SK-N-SH (cell line): ENCODE measurements at regions not wholly inside any gene's neighbourhood (a gene's known extent, or its start where the extent isn't known, plus 50 kb on each side); places are given as distances from the start of the nearest gene placed in this dataset.

ENCODE experiments used
- CTCF ChIA-PET: fragments of 300-600, 350-600 bp; formaldehyde crosslinking; extraction: SDS; loops from one replicate; lab custom pipeline; 2021; lab: Yijun Ruan, JAX
- POLR2A ChIA-PET: fragments of 350-600 bp; sonication (Branson Sonifier 250); formaldehyde crosslinking; extraction: SDS; loops from one replicate; lab custom pipeline; 2020; ENCODE audit warnings: antibody characterized with exemption, inconsistent platforms; lab: Yijun Ruan, JAX
- DNase-seq: peaks from one replicate; pipeline ENCODE4 v3.0.0; 2012
- H2AFZ ChIP-seq: fragments of 200-600 bp; sonication (generic); 2 replicates; pipeline ENCODE4 v1.8.1; 2016; ENCODE audit warnings: antibody characterized with exemption, mild to moderate bottlenecking, low read depth
- H3F3A ChIP-seq: fragments of 200-600 bp; sonication (generic); replicated peaks from 2 replicates; pipeline ENCODE3; 2016; ENCODE audit warnings: antibody characterized with exemption, mild to moderate bottlenecking; ENCODE audit not compliant: insufficient read depth
- H3K27ac ChIP-seq, 2 experiments: fragments of 200-500 bp in 1 of 2; fragments of 200-600 bp in 1 of 2; sonication (Bioruptor generic) in 1 of 2; sonication (generic), shearing (Covaris generic) in 1 of 2; 2 replicates each; pipeline versions ENCODE4 v1.5.1 to v1.6.1; 2014 to 2016; ENCODE audit warnings: low read depth in 2 of 2, inconsistent platforms in 1 of 2, low read length in 1 of 2, mild to moderate bottlenecking in 1 of 2, mixed read lengths in 1 of 2
- H3K27me3 ChIP-seq: fragments of 200-600 bp; sonication (generic), shearing (Covaris generic); 2 replicates; pipeline ENCODE4 v1.6.1; 2016; ENCODE audit warnings: mixed run types; ENCODE audit not compliant: insufficient read depth
- H3K36me3 ChIP-seq, 2 experiments: fragments of 200-500 bp in 1 of 2; fragments of 200-600 bp in 1 of 2; sonication (Bioruptor generic) in 1 of 2; sonication (generic) in 1 of 2; replicated peaks in 1 of 2; 2 replicates each; pipeline versions ENCODE3 to v1.5.1; 2014 to 2016; ENCODE audit warnings: low read length in 1 of 2, mild to moderate bottlenecking in 1 of 2; ENCODE audit not compliant: insufficient read depth in 2 of 2, control insufficient read depth in 1 of 2
- H3K4me1 ChIP-seq, 2 experiments: fragments of 200-500 bp in 1 of 2; fragments of 200-600 bp in 1 of 2; sonication (Bioruptor generic) in 1 of 2; sonication (generic), shearing (Covaris generic) in 1 of 2; 2 replicates each; pipeline versions ENCODE4 v1.5.1 to v1.6.1; 2014 to 2016; ENCODE audit warnings: low read depth in 1 of 2, low read length in 1 of 2, mixed run types in 1 of 2; ENCODE audit not compliant: insufficient read depth in 2 of 2, control insufficient read depth in 1 of 2
- H3K4me2 ChIP-seq: fragments of 200-600 bp; sonication (generic), shearing (Covaris generic); 2 replicates; pipeline ENCODE4 v1.6.1; 2017; ENCODE audit warnings: mixed run types
- H3K4me3 ChIP-seq, 2 experiments: fragments of 200-500 bp in 1 of 2; fragments of 200-600 bp in 1 of 2; sonication (Bioruptor generic) in 1 of 2; sonication (generic), shearing (Covaris generic) in 1 of 2; 2 replicates each; pipeline versions ENCODE4 v1.5.1 to v1.8.1; 2014 to 2016; ENCODE audit warnings: low read depth in 2 of 2, inconsistent platforms in 1 of 2, low read length in 1 of 2, mild to moderate bottlenecking in 1 of 2, mixed read lengths in 1 of 2, moderate library complexity in 1 of 2
- H3K79me2 ChIP-seq: fragments of 200-600 bp; sonication (generic); 2 replicates; pipeline ENCODE4 v1.8.1; 2017; ENCODE audit warnings: mild to moderate bottlenecking; ENCODE audit not compliant: insufficient read depth
- H3K9ac ChIP-seq: fragments of 200-600 bp; sonication (generic); 2 replicates; pipeline ENCODE4 v1.6.1; 2017; ENCODE audit warnings: mixed run types
- H3K9me2 ChIP-seq: fragments of 200-600 bp; sonication (generic); 2 replicates; pipeline ENCODE4 v1.6.1; 2017; ENCODE audit warnings: mixed run types
- H3K9me3 ChIP-seq: fragments of 200-600 bp; sonication (generic); 2 replicates; pipeline ENCODE4 v1.6.1; 2017; ENCODE audit warnings: mixed run types, mild to moderate bottlenecking, moderate library complexity
- H4K20me1 ChIP-seq: fragments of 200-600 bp; sonication (generic); 2 replicates; pipeline ENCODE4 v1.6.1; 2017; ENCODE audit warnings: mild to moderate bottlenecking, mixed run types; ENCODE audit not compliant: insufficient read depth
- CHD2 ChIP-seq: fragments of 150-350 bp; IDR thresholded peaks from 2 replicates; pipeline ENCODE4 v1.6.1; 2018; ENCODE audit warnings: low read length; ENCODE audit not compliant: partially characterized antibody
- ELF1 ChIP-seq: IDR thresholded peaks from 2 replicates; pipeline ENCODE4 v1.4.0; 2012
- GABPA ChIP-seq: IDR thresholded peaks from 2 replicates; pipeline ENCODE4 v1.4.0; 2012; ENCODE audit warnings: low read depth, mild to moderate bottlenecking
- GATA2 ChIP-seq: sonication (generic); formaldehyde crosslinking; IDR thresholded peaks from 2 replicates; pipeline ENCODE4 v1.5.0; 2020; ENCODE audit warnings: mild to moderate bottlenecking, missing genetic modification reagents
- NFIC ChIP-seq: IDR thresholded peaks from 2 replicates; pipeline ENCODE4 v1.4.0; 2012; ENCODE audit warnings: borderline replicate concordance
- NRF1 ChIP-seq: IDR thresholded peaks from 2 replicates; pipeline ENCODE4 v1.6.1; 2012; ENCODE audit warnings: low read depth, mild to moderate bottlenecking, low read length
- POLR2AphosphoS5 ChIP-seq: IDR thresholded peaks from 2 replicates; pipeline ENCODE4 v1.6.1; 2012; ENCODE audit warnings: low read depth, low read length
- RCOR1 ChIP-seq: fragments of 150-350 bp; IDR thresholded peaks from 2 replicates; pipeline ENCODE4 v1.6.1; 2017; ENCODE audit warnings: antibody characterized with exemption, low read length
- RFX5 ChIP-seq: IDR thresholded peaks from 2 replicates; pipeline ENCODE4 v1.6.1; 2012; ENCODE audit warnings: mild to moderate bottlenecking, improper control_type of control experiment, low read length
- RXRA ChIP-seq: IDR thresholded peaks from 2 replicates; pipeline ENCODE4 v1.4.0; 2012; ENCODE audit warnings: low read depth, mild to moderate bottlenecking, borderline replicate concordance
- SMC3 ChIP-seq: IDR thresholded peaks from 2 replicates; pipeline ENCODE4 v1.6.1; 2012; ENCODE audit warnings: low read depth, low read length, improper control_type of control experiment
- TAF1 ChIP-seq: IDR thresholded peaks from 2 replicates; pipeline ENCODE4 v1.6.1; 2012; ENCODE audit warnings: low read depth, mild to moderate bottlenecking, low read length, moderate library complexity, borderline replicate concordance
- TCF12 ChIP-seq: IDR thresholded peaks from 2 replicates; pipeline ENCODE4 v1.4.0; 2012
- TEAD4 ChIP-seq: IDR thresholded peaks from 2 replicates; pipeline ENCODE4 v1.4.0; 2012; ENCODE audit warnings: mild to moderate bottlenecking, borderline replicate concordance; ENCODE audit not compliant: insufficient read depth
- WGBS: methylation state at CpG from one replicate; pipeline ENCODE4 v1.1.6; 2017; ENCODE audit warnings: low lambda C conversion rate; 5-methylcytosine and 5-hydroxymethylcytosine counted together
- TF ChIP-seq, protein P1 (sequence below): fragments of 150-350 bp; IDR thresholded peaks from 2 replicates; pipeline ENCODE4 v1.6.1; 2016; ENCODE audit warnings: mild to moderate bottlenecking, low read depth, low read length
- TF ChIP-seq, protein P2 (sequence below): fragments of 200-600 bp; sonication (generic); IDR thresholded peaks from 2 replicates; pipeline ENCODE4 v1.6.1; 2017; ENCODE audit warnings: antibody characterized with exemption, mild to moderate bottlenecking, moderate library complexity
- TF ChIP-seq, protein P3 (sequence below): IDR thresholded peaks from 2 replicates; pipeline ENCODE4; 2012
- TF ChIP-seq, protein P4 (sequence below): IDR thresholded peaks from 2 replicates; pipeline ENCODE4 v1.4.0; 2012; ENCODE audit warnings: low read depth, borderline replicate concordance
- TF ChIP-seq, protein P5 (sequence below): IDR thresholded peaks from 2 replicates; pipeline ENCODE4 v1.4.0; 2012; ENCODE audit warnings: low read depth, borderline replicate concordance
- TF ChIP-seq, protein P6 (sequence below): fragments of 150-350 bp; IDR thresholded peaks from 2 replicates; pipeline ENCODE4 v1.6.1; 2017; ENCODE audit warnings: antibody characterized with exemption, low read length, low read depth, borderline replicate concordance

DNA sequence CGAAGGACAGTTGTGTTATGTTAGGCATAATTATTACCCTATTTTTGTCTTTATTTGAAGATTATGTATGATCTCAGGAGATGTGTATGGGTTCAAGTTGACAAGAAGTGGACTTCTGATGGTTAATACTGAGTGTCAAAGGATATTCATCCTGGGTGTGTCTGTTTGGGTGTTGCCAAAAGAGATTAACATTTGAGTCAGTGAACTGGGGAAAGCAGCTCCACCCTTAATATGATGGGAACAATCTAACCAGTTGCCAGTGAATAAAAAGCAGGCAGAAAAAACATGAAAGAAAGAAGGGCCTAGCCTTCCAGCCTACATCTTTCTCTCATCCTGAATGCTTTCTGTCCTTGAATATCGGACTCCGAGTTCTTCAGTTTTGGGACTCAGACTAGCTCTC lies 332.6 kb downstream of the DTHD1 start:
- H3K9me3 ChIP-seq: no peaks in the 10 kb centered on the region
- H3K79me2 ChIP-seq: no peaks in the 10 kb centered on the region
- no peaks in the 10 kb centered on the region for H3K9me2 ChIP-seq
- H3K9ac ChIP-seq: no peak overlapping the region
- H3K4me1 ChIP-seq: no peaks in the 10 kb centered on the region
- H2AFZ ChIP-seq: no peak overlapping the region; the same call in 1 of the 2 replicates
- H4K20me1 ChIP-seq: no peaks in the 10 kb centered on the region
- H3K36me3 ChIP-seq: no peaks in the 10 kb centered on the region
- H3K4me3 ChIP-seq: no peak overlapping the region
- H3F3A ChIP-seq: no peaks in the 10 kb centered on the region
- POLR2A ChIA-PET: no interaction called here
- DNase-seq: no peak
- no peak for TF ChIP-seq NRF1
- TF ChIP-seq, protein P1, sequence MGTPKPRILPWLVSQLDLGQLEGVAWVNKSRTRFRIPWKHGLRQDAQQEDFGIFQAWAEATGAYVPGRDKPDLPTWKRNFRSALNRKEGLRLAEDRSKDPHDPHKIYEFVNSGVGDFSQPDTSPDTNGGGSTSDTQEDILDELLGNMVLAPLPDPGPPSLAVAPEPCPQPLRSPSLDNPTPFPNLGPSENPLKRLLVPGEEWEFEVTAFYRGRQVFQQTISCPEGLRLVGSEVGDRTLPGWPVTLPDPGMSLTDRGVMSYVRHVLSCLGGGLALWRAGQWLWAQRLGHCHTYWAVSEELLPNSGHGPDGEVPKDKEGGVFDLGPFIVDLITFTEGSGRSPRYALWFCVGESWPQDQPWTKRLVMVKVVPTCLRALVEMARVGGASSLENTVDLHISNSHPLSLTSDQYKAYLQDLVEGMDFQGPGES: no peak
- TF ChIP-seq GATA2 (CRISPR knock-in tag): no peak
- no peak for TF ChIP-seq ELF1
- no peak for TF ChIP-seq RFX5
- TF ChIP-seq SMC3: no peak
- TF ChIP-seq TEAD4: no peak
- H3K4me2 ChIP-seq: no peak overlapping the region
- H3K27ac ChIP-seq: no peak overlapping the region
- no peaks in the 10 kb centered on the region for H3K27me3 ChIP-seq
- 0% methylated on average over 3 of the region's 3 CpGs for WGBS
- CTCF ChIA-PET: no interaction called here

DNA sequence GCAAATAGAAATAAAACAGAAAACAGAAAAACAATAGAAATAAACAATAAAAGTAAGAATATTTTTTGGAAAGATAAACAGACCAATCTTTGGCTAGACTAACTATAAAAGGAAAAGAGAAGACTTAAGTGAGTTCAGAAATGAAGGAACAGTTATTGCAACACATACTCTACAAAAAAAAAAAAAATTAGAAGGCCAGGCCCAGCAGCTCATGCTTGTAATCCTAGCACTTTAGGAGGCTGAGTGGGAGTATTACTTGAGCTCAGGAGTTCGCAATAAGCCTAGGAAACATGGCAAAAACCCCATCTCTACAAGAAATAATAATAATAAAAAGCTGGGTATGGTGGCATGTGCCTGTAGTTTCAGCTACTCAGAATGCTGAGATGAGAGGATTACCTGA lies 336.7 kb downstream of the DTHD1 start:
- Histone ChIP-seq H3F3A (no peaks in the 10 kb centered on the region), H3K79me2 (no peaks in the 10 kb centered on the region), H3K4me2 (no peak overlapping the region), H3K9me2 (no peaks in the 10 kb centered on the region), H3K27me3 (no peaks in the 10 kb centered on the region), H3K4me3 (no peak overlapping the region), H3K9ac (no peak overlapping the region), H3K27ac (no peak overlapping the region), H4K20me1 (no peaks in the 10 kb centered on the region), H3K9me3 (no peaks in the 10 kb centered on the region), H2AFZ (no peak overlapping the region), H3K36me3 (no peaks in the 10 kb centered on the region), H3K4me1 (no peaks in the 10 kb centered on the region)
- WGBS: 0% methylated on average over 1 of the region's 1 CpG
- POLR2A ChIA-PET: no interaction called here
- no peak for DNase-seq
- TF ChIP-seq RCOR1: no peak
- no peak for TF ChIP-seq SMC3
- TF ChIP-seq, protein P2, sequence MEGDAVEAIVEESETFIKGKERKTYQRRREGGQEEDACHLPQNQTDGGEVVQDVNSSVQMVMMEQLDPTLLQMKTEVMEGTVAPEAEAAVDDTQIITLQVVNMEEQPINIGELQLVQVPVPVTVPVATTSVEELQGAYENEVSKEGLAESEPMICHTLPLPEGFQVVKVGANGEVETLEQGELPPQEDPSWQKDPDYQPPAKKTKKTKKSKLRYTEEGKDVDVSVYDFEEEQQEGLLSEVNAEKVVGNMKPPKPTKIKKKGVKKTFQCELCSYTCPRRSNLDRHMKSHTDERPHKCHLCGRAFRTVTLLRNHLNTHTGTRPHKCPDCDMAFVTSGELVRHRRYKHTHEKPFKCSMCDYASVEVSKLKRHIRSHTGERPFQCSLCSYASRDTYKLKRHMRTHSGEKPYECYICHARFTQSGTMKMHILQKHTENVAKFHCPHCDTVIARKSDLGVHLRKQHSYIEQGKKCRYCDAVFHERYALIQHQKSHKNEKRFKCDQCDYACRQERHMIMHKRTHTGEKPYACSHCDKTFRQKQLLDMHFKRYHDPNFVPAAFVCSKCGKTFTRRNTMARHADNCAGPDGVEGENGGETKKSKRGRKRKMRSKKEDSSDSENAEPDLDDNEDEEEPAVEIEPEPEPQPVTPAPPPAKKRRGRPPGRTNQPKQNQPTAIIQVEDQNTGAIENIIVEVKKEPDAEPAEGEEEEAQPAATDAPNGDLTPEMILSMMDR: no peak
- TF ChIP-seq RFX5: no peak
- TF ChIP-seq, protein P3, sequence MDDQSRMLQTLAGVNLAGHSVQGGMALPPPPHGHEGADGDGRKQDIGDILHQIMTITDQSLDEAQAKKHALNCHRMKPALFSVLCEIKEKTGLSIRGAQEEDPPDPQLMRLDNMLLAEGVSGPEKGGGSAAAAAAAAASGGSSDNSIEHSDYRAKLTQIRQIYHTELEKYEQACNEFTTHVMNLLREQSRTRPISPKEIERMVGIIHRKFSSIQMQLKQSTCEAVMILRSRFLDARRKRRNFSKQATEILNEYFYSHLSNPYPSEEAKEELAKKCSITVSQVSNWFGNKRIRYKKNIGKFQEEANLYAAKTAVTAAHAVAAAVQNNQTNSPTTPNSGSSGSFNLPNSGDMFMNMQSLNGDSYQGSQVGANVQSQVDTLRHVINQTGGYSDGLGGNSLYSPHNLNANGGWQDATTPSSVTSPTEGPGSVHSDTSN: no peak
- TF ChIP-seq ELF1: no peak
- no peak for TF ChIP-seq GABPA
- TF ChIP-seq, protein P4, sequence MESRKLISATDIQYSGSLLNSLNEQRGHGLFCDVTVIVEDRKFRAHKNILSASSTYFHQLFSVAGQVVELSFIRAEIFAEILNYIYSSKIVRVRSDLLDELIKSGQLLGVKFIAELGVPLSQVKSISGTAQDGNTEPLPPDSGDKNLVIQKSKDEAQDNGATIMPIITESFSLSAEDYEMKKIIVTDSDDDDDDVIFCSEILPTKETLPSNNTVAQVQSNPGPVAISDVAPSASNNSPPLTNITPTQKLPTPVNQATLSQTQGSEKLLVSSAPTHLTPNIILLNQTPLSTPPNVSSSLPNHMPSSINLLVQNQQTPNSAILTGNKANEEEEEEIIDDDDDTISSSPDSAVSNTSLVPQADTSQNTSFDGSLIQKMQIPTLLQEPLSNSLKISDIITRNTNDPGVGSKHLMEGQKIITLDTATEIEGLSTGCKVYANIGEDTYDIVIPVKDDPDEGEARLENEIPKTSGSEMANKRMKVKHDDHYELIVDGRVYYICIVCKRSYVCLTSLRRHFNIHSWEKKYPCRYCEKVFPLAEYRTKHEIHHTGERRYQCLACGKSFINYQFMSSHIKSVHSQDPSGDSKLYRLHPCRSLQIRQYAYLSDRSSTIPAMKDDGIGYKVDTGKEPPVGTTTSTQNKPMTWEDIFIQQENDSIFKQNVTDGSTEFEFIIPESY: no peak
- TF ChIP-seq TEAD4: no peak
- no peak for TF ChIP-seq NRF1
- TF ChIP-seq NFIC: no peak
- no peak for TF ChIP-seq POLR2AphosphoS5
- TF ChIP-seq, protein P5, sequence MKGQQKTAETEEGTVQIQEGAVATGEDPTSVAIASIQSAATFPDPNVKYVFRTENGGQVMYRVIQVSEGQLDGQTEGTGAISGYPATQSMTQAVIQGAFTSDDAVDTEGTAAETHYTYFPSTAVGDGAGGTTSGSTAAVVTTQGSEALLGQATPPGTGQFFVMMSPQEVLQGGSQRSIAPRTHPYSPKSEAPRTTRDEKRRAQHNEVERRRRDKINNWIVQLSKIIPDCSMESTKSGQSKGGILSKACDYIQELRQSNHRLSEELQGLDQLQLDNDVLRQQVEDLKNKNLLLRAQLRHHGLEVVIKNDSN: no peak
- TF ChIP-seq TCF12: no peak
- TF ChIP-seq, protein P6, sequence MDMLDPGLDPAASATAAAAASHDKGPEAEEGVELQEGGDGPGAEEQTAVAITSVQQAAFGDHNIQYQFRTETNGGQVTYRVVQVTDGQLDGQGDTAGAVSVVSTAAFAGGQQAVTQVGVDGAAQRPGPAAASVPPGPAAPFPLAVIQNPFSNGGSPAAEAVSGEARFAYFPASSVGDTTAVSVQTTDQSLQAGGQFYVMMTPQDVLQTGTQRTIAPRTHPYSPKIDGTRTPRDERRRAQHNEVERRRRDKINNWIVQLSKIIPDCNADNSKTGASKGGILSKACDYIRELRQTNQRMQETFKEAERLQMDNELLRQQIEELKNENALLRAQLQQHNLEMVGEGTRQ: no peak
- TF ChIP-seq TAF1: no peak
- TF ChIP-seq RXRA: no peak
- TF ChIP-seq CHD2: no peak
- CTCF ChIA-PET: no interaction called here
